ENCODE measurements at regions not wholly inside any gene's neighbourhood (a gene's known extent, or its start where the extent isn't known, plus 50 kb on each side); places are given as distances from the start of the nearest gene placed in this dataset.

DNA sequence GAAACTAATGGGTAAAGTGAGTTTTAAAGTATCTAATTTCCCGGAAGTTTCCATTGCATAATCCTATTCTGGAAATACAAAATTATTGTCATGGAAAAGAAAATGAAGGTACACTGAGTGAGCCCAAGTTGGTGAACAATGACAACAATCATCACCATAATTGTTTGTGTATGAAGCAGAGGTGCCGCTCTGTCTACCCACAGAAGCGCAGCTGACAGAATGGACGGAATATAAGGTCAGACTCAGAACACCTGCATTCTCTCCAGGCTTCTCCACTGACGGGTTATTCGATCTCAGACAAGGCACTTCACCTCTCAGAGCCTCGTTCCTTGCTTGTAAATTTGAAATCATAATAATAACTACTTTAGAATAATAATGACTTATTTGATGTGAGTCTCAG lies 99.1 kb upstream of the NGF start:
- Histone ChIP-seq H3K4me2 (ENCODE audit: insufficient read depth, insufficient read length, low read length) (no peak overlapping the region), H3K27ac (ENCODE audit: insufficient read length, low read depth, low read length) (no peak overlapping the region), H3K79me2 (ENCODE audit: insufficient read depth, low read length) (no peaks in the 10 kb centered on the region), H4K91ac (ENCODE audit: insufficient read length, low read depth, low read length) (no peak overlapping the region), H3K79me1 (ENCODE audit: insufficient read depth, low read depth, low read length, poor library complexity, severe bottlenecking) (no peaks in the 10 kb centered on the region), H3K9me3 (ENCODE audit: control insufficient read depth, low read depth, low read length) (no peaks in the 10 kb centered on the region), H4K5ac (ENCODE audit: insufficient read length, low read depth, low read length) (no peak overlapping the region), H2BK12ac (ENCODE audit: insufficient read length, low read depth, low read length) (no peak overlapping the region), H3K14ac (ENCODE audit: insufficient read depth, low read length) (no peak overlapping the region), H2AFZ (ENCODE audit: low read length) (no peak overlapping the region), H3K23me2 (ENCODE audit: insufficient read length, low read depth, low read length, poor library complexity, severe bottlenecking) (no peaks in the 10 kb centered on the region), H3K4ac (ENCODE audit: low read depth, low read length) (no peak overlapping the region), H4K8ac (replicated peaks; ENCODE audit: insufficient read length, low read depth, low read length) (no peak overlapping the region), H3K23ac (ENCODE audit: insufficient read length, low read depth, low read length) (no peak overlapping the region), H3K4me1 (ENCODE audit: insufficient read depth, low read length) (no peaks in the 10 kb centered on the region), H3K18ac (ENCODE audit: insufficient read length, low read depth, low read length) (no peak overlapping the region), H2AK5ac (ENCODE audit: insufficient read length, low read length) (no peak overlapping the region), H2BK120ac (ENCODE audit: low read depth, low read length, poor library complexity, severe bottlenecking) (no peak overlapping the region), H3T11ph (ENCODE audit: low read length) (no peak overlapping the region), H3K27me3 (ENCODE audit: insufficient read depth, low read length) (no peaks in the 10 kb centered on the region), H4K20me1 (ENCODE audit: control insufficient read depth, insufficient read depth, insufficient read length) (no peaks in the 10 kb centered on the region), H2BK20ac (ENCODE audit: low read depth, low read length, poor library complexity, severe bottlenecking) (no peak overlapping the region), H2BK5ac (ENCODE audit: insufficient read length, low read length) (no peak overlapping the region), H3K9ac (ENCODE audit: extremely low read depth, insufficient read length, low read length) (no peak overlapping the region), H2BK15ac (ENCODE audit: low read depth, low read length) (no peak overlapping the region), H3K56ac (ENCODE audit: insufficient read length, low read depth, low read length) (no peak overlapping the region)
- Mint-ChIP-seq H3K27ac (no peak overlapping the region), H3K4me1 (peaks cover 13 to 21% of the 10 kb centered on the region in 2 experiments), H3K27me3 (ENCODE audit: low read depth) (no peaks in the 10 kb centered on the region), H3K9me3 (no peaks in the 10 kb centered on the region), H3K4me3 (no peak overlapping the region), H3K36me3 (ENCODE audit: insufficient read depth in 1 of 3, low read depth in 3 of 3) (no peaks in the 10 kb centered on the region; a peak in 1 of 7 replicates)
- no CpG with 5 or more reads among the region's 7 CpGs for WGBS (ENCODE audit: extremely low coverage, insufficient read length, low lambda C conversion rate)
- no peak for DNase-seq
- TF ChIP-seq, protein P1, sequence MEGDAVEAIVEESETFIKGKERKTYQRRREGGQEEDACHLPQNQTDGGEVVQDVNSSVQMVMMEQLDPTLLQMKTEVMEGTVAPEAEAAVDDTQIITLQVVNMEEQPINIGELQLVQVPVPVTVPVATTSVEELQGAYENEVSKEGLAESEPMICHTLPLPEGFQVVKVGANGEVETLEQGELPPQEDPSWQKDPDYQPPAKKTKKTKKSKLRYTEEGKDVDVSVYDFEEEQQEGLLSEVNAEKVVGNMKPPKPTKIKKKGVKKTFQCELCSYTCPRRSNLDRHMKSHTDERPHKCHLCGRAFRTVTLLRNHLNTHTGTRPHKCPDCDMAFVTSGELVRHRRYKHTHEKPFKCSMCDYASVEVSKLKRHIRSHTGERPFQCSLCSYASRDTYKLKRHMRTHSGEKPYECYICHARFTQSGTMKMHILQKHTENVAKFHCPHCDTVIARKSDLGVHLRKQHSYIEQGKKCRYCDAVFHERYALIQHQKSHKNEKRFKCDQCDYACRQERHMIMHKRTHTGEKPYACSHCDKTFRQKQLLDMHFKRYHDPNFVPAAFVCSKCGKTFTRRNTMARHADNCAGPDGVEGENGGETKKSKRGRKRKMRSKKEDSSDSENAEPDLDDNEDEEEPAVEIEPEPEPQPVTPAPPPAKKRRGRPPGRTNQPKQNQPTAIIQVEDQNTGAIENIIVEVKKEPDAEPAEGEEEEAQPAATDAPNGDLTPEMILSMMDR (conservative IDR thresholded peaks at IDR 0.05), result no peak

Data from H9 (cell line).